ENCODE measurements at regions not wholly inside any gene's neighbourhood (a gene's known extent, or its start where the extent isn't known, plus 50 kb on each side); places are given as distances from the start of the nearest gene placed in this dataset.

GRCh38 chr6:153790048-153790447 lies 249.0 kb upstream of the OPRM1 start:
- ATAC-seq (no peak), FAIRE-seq (no peak), DNase-seq (ENCODE audit: extremely low read depth in 1 of 4, low spot score in 3 of 4) (no peak)
- Histone ChIP-seq H3K27ac (ENCODE audit: extremely low read depth, low read depth, low read length) (no peak overlapping the region), H2AFZ (ENCODE audit: low read depth, low read length) (no peak overlapping the region), H4K20me1 (replicated peaks; ENCODE audit: control insufficient read depth, insufficient read depth, low read length) (no peaks in the 10 kb centered on the region), H3K36me3 (ENCODE audit: control insufficient read depth, insufficient read depth, low read length) (no peaks in the 10 kb centered on the region), H3K4me2 (ENCODE audit: insufficient read depth, low read length) (no peak overlapping the region), H3K79me2 (ENCODE audit: control insufficient read depth, insufficient read depth, low read length) (no peaks in the 10 kb centered on the region), H3K4me1 (replicated peaks in 1 of 2; ENCODE audit: control insufficient read depth in 2 of 2, insufficient read depth in 2 of 2, low read length in 2 of 2) (no peaks in the 10 kb centered on the region), H3K9me1 (ENCODE audit: control insufficient read depth, insufficient read depth, low read length) (no peaks in the 10 kb centered on the region), H3K9me3 (replicated peaks; ENCODE audit: control insufficient read depth, insufficient read depth, low read depth, low read length) (no peaks in the 10 kb centered on the region; the same call in 1 of the 2 replicates), H3K27me3 (ENCODE audit: control insufficient read depth in 2 of 2, insufficient read depth in 2 of 2, low read length in 2 of 2) (no peaks in the 10 kb centered on the region), H3K9ac (ENCODE audit: insufficient read depth in 1 of 2, low read depth in 2 of 2, low read length in 2 of 2) (no peak overlapping the region), H3K4me3 (no peak overlapping the region)
- BruUV-seq (replicated peaks), result no TSS peak
- TF ChIP-seq HDAC2 (IDR thresholded peaks at IDR 0.05), result no peak
- TF ChIP-seq ZNF124 (CRISPR knock-in tag; IDR thresholded peaks at IDR 0.05), result no peak
- no peak for TF ChIP-seq BRF2 (IDR thresholded peaks at IDR 0.05; ENCODE audit: borderline replicate concordance, insufficient read depth, insufficient read length)
- TF ChIP-seq TEAD1 (CRISPR knock-in tag; IDR thresholded peaks at IDR 0.05), result no peak
- no peak for TF ChIP-seq FOXA3 (CRISPR knock-in tag; conservative IDR thresholded peaks at IDR 0.05 in 1 of 2, IDR thresholded peaks at IDR 0.05 in 1 of 2)
- TF ChIP-seq ETV6 (IDR thresholded peaks at IDR 0.05; ENCODE audit: borderline replicate concordance in 1 of 2, low read depth in 2 of 2, low read length in 1 of 2), result no peak
- TF ChIP-seq ETV6 (CRISPR knock-in tag; IDR thresholded peaks at IDR 0.05; ENCODE audit: borderline replicate concordance), result no peak
- no peak for TF ChIP-seq LEF1 (IDR thresholded peaks at IDR 0.05)
- TF ChIP-seq CTCFL (IDR thresholded peaks at IDR 0.05; ENCODE audit: borderline replicate concordance, insufficient read depth, low read depth, low read length, poor library complexity, severe bottlenecking), result no peak
- no peak for TF ChIP-seq PHF8 (IDR thresholded peaks at IDR 0.05; ENCODE audit: borderline replicate concordance, low read length)
- TF ChIP-seq ZNF695 (CRISPR knock-in tag; IDR thresholded peaks at IDR 0.05), result no peak
- TF ChIP-seq ZNF146 (CRISPR knock-in tag; IDR thresholded peaks at IDR 0.05; ENCODE audit: unreplicated experiment), result no peak
- no peak for TF ChIP-seq NFRKB (IDR thresholded peaks at IDR 0.05; ENCODE audit: low read depth)
- TF ChIP-seq DNMT1 (IDR thresholded peaks at IDR 0.05), result no peak
- no peak for TF ChIP-seq YY1 (IDR thresholded peaks at IDR 0.05; ENCODE audit: borderline replicate concordance in 1 of 3, control insufficient read depth in 1 of 3, extremely low read depth in 1 of 3, insufficient read depth in 3 of 3, insufficient read length in 1 of 3, insufficient replicate concordance in 2 of 3, low read depth in 1 of 3, low read length in 2 of 3)
- TF ChIP-seq KLF13 (tag; IDR thresholded peaks at IDR 0.05; ENCODE audit: borderline replicate concordance, low read depth), result no peak
- ChIA-PET POLR2A (no interaction called here), CTCF (ENCODE audit: low intra/inter-chr PET ratio) (no interaction called here)
- in situ Hi-C loops (cut with MboI), result no loop called here
- 0% methylated on average over 7 of the region's 7 CpGs for WGBS (ENCODE audit: insufficient coverage, low coverage, missing lambda C conversion rate)
- intact Hi-C loops (cut with micrococcal nuclease), result no loop called here
